ENCODE measurements at regions not wholly inside any gene's neighbourhood (a gene's known extent, or its start where the extent isn't known, plus 50 kb on each side); places are given as distances from the start of the nearest gene placed in this dataset.
A peak's percentile ranks its signal among the peaks of the same experiment; 100 is the strongest.
"Not testable (repeated sequence)": the region's sequence is repeated elsewhere in the genome, so short reads cannot be mapped to it uniquely, and the experiment has no call there.

DNA sequence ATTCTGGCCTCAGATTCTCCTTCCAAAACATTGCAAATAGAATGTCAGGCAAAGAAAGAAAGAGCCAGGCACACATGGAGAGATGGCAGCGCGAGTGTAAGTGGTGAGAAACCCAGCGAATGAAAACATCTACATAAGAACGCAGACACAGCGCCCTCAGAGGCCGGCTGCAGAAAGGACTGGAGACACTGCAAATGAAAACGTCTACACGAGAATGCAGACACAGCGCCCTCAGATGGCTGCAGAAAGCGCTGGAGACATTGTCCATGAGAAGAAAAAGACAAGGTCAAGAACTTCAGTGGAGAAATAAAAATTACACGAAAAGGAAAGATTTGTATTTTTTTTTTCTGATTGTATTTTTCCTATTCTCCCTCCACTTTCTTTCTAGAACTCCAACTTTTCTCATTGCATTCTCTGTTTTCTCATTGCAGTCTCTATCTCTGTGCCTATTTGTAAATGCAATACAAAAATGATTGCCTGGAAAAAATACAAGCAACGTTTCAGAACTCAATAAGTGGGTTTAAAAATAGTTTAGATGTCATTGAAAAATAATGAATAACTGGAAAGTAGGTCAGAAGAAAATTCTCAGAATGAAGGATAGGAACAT lies 117.9 kb upstream of the LPCAT1 start:
- H3K27ac Mint-ChIP-seq = no peak overlapping the region
- H3K9me3 Mint-ChIP-seq = no peaks in the 10 kb centered on the region
- peak; percentile 93 for DNase-seq
- H3K27me3 Mint-ChIP-seq = peaks cover 37% of the 10 kb centered on the region
- H3K4me3 Mint-ChIP-seq = no peak overlapping the region
- intact Hi-C loops (cut with micrococcal nuclease) = loop anchor here (1.0 to 10.0 kb wide), 6 partner anchors 49 to 327 kb away; partner anchors contain the start of gene LPCAT1
- H3K4me1 Mint-ChIP-seq = peaks cover 8% of the 10 kb centered on the region
- no peaks in the 10 kb centered on the region for H3K36me3 Mint-ChIP-seq (ENCODE audit: low read depth)

DNA sequence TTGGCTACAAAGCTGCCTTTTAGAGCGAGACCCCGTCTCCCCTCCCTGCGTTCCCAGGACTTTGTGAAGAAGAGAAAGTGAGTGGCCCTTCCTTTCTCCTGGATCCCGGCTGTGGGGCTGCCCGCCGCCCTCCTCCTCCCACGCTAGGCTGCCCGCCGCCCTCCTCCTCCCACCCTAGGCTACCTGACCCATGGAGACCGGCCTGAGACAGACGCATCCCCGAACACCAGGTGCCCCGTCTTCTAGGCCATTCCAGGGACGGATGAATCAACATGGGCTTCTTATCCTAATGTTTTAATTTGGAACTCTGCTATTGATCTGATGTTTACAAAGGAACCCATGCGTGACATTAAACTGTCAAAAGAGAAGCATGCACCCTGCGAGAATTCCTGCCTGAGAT lies 117.3 kb upstream of the LPCAT1 start:
- Mint-ChIP-seq H3K27me3 (peaks cover 35% of the 10 kb centered on the region), H3K27ac (no peak overlapping the region), H3K4me1 (peaks cover 10% of the 10 kb centered on the region), H3K4me3 (no peak overlapping the region), H3K36me3 (ENCODE audit: low read depth) (no peaks in the 10 kb centered on the region), H3K9me3 (no peaks in the 10 kb centered on the region)
- DNase-seq = no peak
- intact Hi-C loops (cut with micrococcal nuclease) = loop anchor here (1.0 to 10.0 kb wide), 6 partner anchors 49 to 326 kb away; partner anchors contain the start of gene LPCAT1

DNA sequence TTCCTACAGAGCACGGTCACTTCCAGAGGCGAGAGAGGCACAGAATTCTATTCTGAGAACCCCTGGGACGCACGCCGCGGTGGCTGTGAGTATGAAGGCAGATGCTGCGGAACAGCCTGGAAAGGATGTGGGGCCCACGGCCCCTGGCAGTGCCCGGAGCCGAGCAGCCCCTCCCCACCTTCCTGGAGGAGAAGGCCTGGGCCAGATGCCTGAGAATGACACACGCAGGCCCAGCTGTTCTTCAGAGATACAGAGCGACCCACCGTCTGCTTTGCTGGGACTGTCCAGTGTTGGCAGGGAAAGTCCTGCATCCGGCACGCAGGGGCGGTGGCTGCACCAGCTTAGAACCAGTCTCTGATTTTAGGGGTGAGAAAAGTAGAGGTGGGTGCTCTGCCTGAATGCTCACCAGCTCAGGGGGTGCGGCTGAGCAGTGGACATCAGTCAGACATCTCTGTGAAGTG lies 116.7 kb upstream of the LPCAT1 start:
- peaks cover 31% of the 10 kb centered on the region for H3K27me3 Mint-ChIP-seq
- H3K4me1 Mint-ChIP-seq = peaks cover 15% of the 10 kb centered on the region
- H3K27ac Mint-ChIP-seq = no peak overlapping the region
- H3K4me3 Mint-ChIP-seq = no peak overlapping the region
- H3K36me3 Mint-ChIP-seq (ENCODE audit: low read depth) = no peaks in the 10 kb centered on the region
- DNase-seq = no peak
- intact Hi-C loops (cut with micrococcal nuclease) = loop anchor here (5.0 to 10.0 kb wide), 4 partner anchors 48 to 326 kb away; partner anchors contain the start of gene LPCAT1
- no peaks in the 10 kb centered on the region for H3K9me3 Mint-ChIP-seq

DNA sequence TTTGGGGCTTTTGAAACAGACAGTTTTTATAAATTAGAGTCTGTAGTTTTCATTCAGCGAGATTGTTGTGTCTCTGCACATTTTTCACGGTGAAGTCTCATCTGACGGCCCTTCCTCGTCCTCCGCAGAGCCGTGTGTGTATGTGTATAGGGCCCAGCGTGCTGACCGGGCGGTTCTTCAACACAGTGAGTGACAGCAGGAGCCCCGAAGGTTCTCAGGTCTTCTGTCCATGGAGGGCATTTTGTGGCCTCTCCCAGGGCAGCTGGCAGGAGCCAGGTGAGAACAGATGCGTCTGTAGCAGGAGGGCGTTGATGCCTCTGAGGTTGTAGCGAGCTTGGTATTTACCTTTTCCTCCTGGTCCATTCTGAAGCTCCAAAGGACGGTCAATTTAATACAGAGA lies 116.0 kb upstream of the LPCAT1 start:
- no peaks in the 10 kb centered on the region for H3K36me3 Mint-ChIP-seq (ENCODE audit: low read depth)
- H3K4me3 Mint-ChIP-seq = no peak overlapping the region
- no peak for DNase-seq
- peaks cover 20% of the 10 kb centered on the region for H3K4me1 Mint-ChIP-seq
- peaks cover 25% of the 10 kb centered on the region for H3K27me3 Mint-ChIP-seq
- H3K9me3 Mint-ChIP-seq = no peaks in the 10 kb centered on the region
- H3K27ac Mint-ChIP-seq = no peak overlapping the region
- intact Hi-C loops (cut with micrococcal nuclease) = loop anchor here (5.0 to 10.0 kb wide), 4 partner anchors 47 to 325 kb away; partner anchors contain the start of gene LPCAT1

DNA sequence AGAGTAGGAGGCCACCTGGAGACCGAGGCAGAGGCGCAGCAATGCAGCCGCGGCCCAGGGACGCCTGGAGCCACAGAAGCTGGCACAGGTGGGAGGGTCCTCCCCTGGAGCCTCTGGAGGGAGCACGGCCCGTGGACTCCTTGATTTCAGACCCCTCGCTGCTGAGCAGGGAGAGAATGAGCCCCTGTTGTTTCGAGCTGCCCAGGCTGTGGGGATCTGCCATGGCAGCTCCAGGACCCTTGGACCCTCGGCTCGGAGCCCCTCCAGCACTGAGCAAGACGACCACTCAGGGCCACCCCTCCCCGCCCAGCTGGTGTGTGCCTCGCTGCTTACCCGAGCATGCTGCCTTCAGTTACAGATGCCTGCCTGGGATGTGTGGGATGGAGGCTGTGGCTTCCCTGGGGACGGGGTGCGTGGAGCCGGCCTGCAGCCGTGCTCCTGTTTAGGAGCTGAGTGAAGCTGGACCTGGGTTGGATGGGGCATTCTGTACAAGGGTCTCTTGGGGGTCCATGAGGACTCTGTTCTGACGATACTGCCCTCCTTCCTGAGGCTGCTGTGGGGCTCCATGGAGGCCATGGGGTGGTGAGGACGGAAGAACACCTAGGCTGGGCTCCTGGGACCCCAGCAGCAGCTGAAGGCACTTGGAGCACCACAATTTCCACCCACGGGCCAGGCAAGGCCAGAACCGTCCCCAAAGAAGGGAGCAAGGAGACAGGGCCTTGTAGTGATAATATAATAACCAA lies 115.1 kb upstream of the LPCAT1 start:
- Mint-ChIP-seq H3K27ac (peak overlapping the region; percentile 28), H3K27me3 (peaks cover 20% of the 10 kb centered on the region), H3K4me1 (peaks cover 22% of the 10 kb centered on the region), H3K36me3 (ENCODE audit: low read depth) (peaks cover 2% of the 10 kb centered on the region), H3K9me3 (no peaks in the 10 kb centered on the region), H3K4me3 (no peak overlapping the region)
- DNase-seq = no peak
- intact Hi-C loops (cut with micrococcal nuclease) = no loop called here

DNA sequence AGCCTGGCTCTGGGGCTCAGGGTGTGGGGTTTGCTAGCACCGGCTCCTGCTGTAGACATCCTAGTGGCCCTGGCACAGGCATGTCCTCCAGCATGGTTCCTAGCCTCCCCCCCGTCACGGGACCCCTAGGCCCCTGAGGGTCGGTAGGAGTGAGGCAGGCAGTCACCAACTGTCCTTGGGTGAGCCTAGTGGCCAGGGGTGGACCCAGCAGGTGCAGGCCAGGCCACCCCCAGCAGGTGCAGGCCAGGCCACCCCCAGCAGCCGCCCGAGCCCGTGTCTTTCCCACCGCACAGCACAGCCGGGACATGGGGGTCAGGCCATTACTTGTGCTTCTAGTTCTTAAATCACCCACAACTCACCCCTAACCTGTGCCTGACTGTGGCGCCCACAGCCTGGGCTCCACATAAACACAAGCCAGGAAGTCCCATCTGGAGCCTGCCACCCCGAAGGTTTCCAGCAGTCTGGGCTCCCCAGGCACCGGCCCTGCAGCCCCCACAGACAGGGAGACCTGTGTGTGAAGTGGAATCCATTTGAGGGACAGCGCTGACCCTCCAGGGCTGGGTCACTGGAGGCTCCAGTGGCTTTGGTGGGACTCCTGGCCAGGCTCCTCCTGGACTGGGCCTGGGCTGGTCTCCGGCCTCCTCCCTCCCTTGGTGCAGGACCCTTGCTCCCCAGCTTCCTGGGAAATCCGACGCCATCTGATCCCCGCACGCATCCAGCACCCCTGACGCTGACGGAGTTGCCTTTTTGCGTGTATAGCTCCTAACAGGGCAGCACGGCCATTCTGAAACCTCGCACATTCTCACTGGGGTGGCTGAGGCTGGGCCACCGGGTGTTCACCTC lies 114.1 kb upstream of the LPCAT1 start:
- Mint-ChIP-seq H3K4me3 (no peak overlapping the region), H3K27ac (peak overlapping the region; percentile 28), H3K4me1 (peaks cover 26% of the 10 kb centered on the region), H3K9me3 (no peaks in the 10 kb centered on the region), H3K27me3 (peaks cover 12% of the 10 kb centered on the region), H3K36me3 (ENCODE audit: low read depth) (peaks cover 2% of the 10 kb centered on the region)
- intact Hi-C loops (cut with micrococcal nuclease) = no loop called here
- no peak for DNase-seq

DNA sequence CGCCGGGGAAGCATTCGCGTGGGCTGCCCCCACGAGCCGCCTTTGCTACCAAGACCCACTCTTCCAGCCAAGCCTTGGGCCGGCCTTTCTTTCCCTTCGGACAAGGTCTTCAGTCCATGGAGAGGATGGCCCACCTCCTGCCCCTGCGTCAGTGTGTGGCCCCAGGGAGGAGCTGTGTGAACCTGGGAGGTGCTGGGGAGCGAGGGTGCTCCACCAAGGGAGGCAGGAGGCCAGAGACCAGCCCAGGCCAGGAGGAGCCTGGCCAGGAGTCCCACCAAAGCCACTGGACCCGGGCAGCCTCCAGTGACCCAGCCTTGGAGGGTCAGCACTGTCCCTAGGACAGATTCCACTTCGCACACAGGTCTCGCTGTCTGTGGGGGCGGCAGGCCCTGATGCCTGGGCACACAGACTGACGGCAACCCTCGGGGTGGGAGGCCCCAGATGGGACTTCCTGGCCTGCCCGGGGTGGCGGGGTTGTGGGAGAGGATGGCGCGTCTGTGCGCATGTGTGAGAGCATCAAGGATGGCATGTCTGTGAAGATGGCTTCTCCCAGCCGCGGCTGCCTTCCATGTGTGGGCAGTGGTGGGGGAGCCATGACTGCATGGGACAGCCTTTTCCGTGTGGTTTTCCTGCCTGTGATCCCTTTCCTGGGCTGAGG lies 113.3 kb upstream of the LPCAT1 start:
- peaks cover 31% of the 10 kb centered on the region for H3K4me1 Mint-ChIP-seq
- DNase-seq = no peak
- no peaks in the 10 kb centered on the region for H3K9me3 Mint-ChIP-seq
- peaks cover 8% of the 10 kb centered on the region for H3K27me3 Mint-ChIP-seq
- peaks cover 2% of the 10 kb centered on the region for H3K36me3 Mint-ChIP-seq (ENCODE audit: low read depth)
- intact Hi-C loops (cut with micrococcal nuclease) = no loop called here
- no peak overlapping the region for H3K27ac Mint-ChIP-seq
- H3K4me3 Mint-ChIP-seq = no peak overlapping the region

DNA sequence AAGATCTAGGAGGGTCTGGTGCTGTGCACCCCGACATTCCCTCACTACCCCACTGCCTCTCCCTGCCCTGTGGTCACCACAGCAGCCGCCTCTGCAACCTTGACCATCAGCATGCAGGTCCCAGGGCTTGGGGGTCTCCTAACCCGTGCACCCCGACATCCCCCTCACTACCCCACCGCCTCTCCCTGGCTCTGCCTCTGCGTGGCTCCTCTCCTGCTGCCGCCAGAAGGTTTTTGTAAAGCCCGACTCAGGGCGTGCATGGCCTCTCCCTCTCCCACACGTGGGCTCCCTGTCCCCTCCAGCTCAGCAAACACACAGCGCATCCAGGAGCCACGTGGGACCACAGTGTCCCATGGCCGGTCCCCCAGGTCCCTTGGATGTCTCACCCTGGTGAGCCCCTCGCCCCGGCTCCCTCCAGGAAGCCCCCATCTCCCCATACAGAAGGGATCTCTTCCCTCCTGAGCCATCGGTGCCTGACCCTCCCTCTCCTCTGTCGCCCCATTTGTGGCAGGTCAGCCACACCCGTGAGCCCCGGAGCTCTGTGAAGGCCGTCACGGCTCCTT lies 112.5 kb upstream of the LPCAT1 start:
- H3K4me3 Mint-ChIP-seq; H3K36me3 Mint-ChIP-seq (ENCODE audit: low read depth); DNase-seq; H3K9me3 Mint-ChIP-seq; H3K27me3 Mint-ChIP-seq; intact Hi-C loops (cut with micrococcal nuclease): not testable (repeated sequence)
- Mint-ChIP-seq H3K4me1 (peaks cover 31% of the 10 kb centered on the region), H3K27ac (peak overlapping the region; percentile 96)

DNA sequence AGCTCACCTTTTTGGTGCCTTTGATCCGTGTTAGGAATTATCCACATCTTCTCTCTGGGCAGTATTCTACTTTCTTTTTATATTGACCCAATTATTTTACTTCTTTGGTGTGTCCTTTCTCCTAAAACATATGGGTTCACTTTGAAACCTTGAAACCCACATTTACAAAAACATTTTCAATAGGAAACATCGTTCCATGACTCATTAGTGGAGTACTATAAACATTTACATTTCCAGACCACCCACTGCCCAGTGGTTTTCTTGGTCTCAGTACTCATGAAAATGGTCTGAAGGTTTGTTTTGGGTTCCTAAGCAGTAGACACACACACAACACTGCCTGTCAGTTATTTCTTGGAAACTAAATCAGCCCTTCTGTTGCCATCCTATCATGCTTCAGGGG lies 111.7 kb upstream of the LPCAT1 start:
- Mint-ChIP-seq H3K27ac (peak overlapping the region; percentile 96), H3K4me3 (peak overlapping the region; percentile 48), H3K4me1 (peaks cover 31% of the 10 kb centered on the region)
- H3K27me3 Mint-ChIP-seq; H3K36me3 Mint-ChIP-seq (ENCODE audit: low read depth); H3K9me3 Mint-ChIP-seq; intact Hi-C loops (cut with micrococcal nuclease); DNase-seq: not testable (repeated sequence)

DNA sequence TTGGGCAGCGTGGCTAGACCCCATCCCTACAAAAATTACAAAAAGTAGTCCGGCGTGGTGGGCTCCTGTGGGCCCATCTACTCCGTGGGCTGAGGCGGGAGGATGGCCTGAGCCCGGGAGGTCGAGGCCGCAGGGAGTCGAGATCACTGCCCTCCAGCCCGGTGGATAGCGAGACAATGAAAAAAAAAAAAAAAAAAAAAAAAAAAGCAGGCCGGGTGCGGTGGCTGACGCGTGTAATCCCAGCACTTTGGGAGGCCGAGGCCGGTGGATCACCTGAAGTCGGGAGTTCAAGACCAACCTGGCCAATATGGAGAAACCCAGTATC lies 110.5 kb upstream of the LPCAT1 start:
- no peaks in the 10 kb centered on the region for H3K9me3 Mint-ChIP-seq
- peak overlapping the region; percentile 96 for H3K27ac Mint-ChIP-seq
- intact Hi-C loops (cut with micrococcal nuclease) = loop anchor here (5.0 kb wide), 1 partner anchor 287 kb away; the partner anchor contains the start of gene CLPTM1L
- H3K4me1 Mint-ChIP-seq = peaks cover 32% of the 10 kb centered on the region
- DNase-seq = no peak
- peaks cover 9% of the 10 kb centered on the region for H3K36me3 Mint-ChIP-seq (ENCODE audit: low read depth)
- H3K4me3 Mint-ChIP-seq = peak overlapping the region; percentile 94
- H3K27me3 Mint-ChIP-seq = peaks cover 2% of the 10 kb centered on the region

DNA sequence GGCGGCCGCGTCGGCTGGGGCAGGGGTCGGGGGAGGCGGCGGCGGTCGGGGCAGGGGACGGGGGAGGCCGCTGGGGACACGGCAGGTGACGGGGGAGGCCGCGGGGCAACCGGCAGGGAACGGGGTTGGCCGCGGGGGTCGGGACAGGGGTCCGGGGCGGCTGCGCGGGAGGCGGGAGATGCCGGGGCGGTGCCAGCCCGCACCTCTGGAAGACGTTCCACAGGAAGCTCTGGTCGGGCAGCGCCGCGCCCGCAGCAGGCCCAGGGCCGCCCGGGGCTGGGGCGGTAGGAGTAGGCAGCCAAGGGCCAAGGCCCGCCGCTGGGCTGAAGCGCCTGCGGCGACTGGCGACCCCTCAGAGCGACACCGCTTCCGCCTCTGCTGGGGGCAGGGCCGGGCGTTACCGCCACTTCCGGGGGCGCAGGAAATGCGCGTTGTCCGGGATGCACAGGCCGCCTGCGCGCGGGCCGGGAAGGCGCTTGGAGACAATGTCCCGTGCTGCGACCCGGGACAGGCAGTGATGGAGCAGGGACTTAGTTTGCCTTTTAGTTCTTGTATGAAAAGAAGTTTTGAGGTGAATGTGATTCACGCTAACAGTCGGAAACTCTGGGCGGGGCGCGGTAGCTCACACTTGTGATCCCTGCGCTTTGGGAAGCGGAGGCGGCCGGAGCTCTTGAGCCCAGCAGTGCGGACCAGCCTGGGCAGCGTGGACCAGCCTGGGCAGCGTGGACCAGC lies 110.0 kb upstream of the LPCAT1 start:
- H3K4me3 Mint-ChIP-seq = peak overlapping the region; percentile 94
- peak; percentile 95 for DNase-seq
- H3K9me3 Mint-ChIP-seq = no peaks in the 10 kb centered on the region
- H3K36me3 Mint-ChIP-seq (ENCODE audit: low read depth) = peaks cover 9% of the 10 kb centered on the region
- peaks cover 2% of the 10 kb centered on the region for H3K27me3 Mint-ChIP-seq
- H3K4me1 Mint-ChIP-seq = peaks cover 32% of the 10 kb centered on the region
- peak overlapping the region; percentile 96 for H3K27ac Mint-ChIP-seq
- intact Hi-C loops (cut with micrococcal nuclease) = loop anchor here (5.0 kb wide), 1 partner anchor 286 kb away; the partner anchor contains the start of gene CLPTM1L

DNA sequence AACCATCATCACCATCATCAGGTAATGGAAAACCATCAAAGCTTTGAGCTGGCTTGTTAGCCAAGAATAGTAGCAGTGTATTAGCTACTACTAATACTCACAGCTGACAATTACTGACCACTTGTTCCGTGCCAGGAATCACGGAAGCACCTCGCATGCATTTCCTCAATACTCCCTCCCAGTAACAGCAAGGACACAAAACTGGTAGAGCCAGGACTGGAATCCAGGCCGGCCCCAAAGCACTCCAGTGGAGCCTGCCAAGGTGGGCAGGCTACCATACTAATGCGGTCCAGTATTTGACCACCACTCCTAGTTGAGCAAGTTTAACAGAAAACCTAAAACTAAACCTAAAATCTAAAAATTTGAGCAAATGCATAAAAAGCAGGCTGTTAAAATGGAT lies 107.2 kb upstream of the LPCAT1 start:
- not testable (repeated sequence) for H3K9me3 Mint-ChIP-seq, H3K27me3 Mint-ChIP-seq, DNase-seq, H3K4me3 Mint-ChIP-seq, H3K27ac Mint-ChIP-seq
- intact Hi-C loops (cut with micrococcal nuclease) = loop anchor here (5.0 kb wide), 1 partner anchor 284 kb away; the partner anchor contains the start of gene CLPTM1L
- Mint-ChIP-seq H3K4me1 (peaks cover 30% of the 10 kb centered on the region), H3K36me3 (ENCODE audit: low read depth) (peaks cover 12% of the 10 kb centered on the region)
